ENCODE measurements at regions not wholly inside any gene's neighbourhood (a gene's known extent, or its start where the extent isn't known, plus 50 kb on each side); places are given as distances from the start of the nearest gene placed in this dataset.
"Not testable (repeated sequence)": the region's sequence is repeated elsewhere in the genome, so short reads cannot be mapped to it uniquely, and the experiment has no call there.

DNA sequence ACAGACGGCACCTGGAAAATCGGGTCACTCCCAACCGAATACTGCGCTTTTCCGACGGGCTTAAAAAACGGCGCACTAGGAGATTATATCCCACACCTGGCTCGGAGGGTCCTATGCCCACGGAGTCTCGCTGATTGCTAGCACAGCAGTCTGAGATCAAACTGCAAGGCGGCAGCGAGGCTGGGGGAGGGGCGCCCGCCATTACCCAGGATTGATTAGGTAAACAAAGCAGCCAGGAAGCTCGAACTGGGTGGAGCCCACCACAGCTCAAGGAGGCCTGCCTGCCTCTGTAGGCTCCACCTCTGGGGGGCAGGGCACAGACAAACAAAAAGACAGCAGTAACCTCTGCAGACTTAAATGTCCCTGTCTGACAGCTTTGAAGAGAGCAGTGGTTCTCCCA is 64.5 kb downstream of the SLC30A10 start:
- H3K79me2 ChIP-seq (ENCODE audit: insufficient read depth, low read length); H4K20me1 ChIP-seq (ENCODE audit: insufficient read depth, low read length); H3K9ac ChIP-seq (ENCODE audit: low read length); H3K36me3 ChIP-seq (ENCODE audit: insufficient read depth, low read length); H3K4me2 ChIP-seq (ENCODE audit: low read length); H3F3A ChIP-seq (ENCODE audit: insufficient read depth, low read length); H3K4me3 ChIP-seq (ENCODE audit: low read depth, low read length, poor library complexity, severe bottlenecking); H3K4me1 ChIP-seq (ENCODE audit: insufficient read depth, low read length, severe bottlenecking); H2AFZ ChIP-seq (ENCODE audit: low read length); H3K27me3 ChIP-seq (ENCODE audit: insufficient read depth, low read length); H3K27ac ChIP-seq (ENCODE audit: low read depth, low read length, poor library complexity, severe bottlenecking); H3K9me2 ChIP-seq (ENCODE audit: low read depth, low read length); H3K9me3 ChIP-seq (ENCODE audit: low read length): not testable (repeated sequence)

DNA sequence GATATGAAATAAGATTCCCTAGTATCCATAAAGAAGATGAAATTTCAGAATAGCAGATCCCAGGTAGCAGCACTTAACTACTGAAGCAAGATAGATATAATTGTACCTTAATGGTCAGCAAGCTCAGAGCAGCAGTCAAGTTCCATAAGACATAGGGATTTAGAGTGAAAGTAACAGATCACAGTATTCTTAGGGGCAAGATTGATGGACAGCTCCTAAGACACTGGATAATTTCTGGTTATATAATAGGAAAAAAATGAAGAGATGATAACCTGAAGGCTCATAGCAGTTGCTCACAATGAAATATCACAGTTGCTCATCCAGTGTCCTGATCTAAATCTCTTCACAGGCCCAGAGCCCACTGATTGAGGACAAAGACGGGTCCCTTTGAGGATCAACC is 66.0 kb downstream of the SLC30A10 start:
- Histone ChIP-seq H3K9me3 (ENCODE audit: low read length) (no peaks in the 10 kb centered on the region), H3K79me2 (ENCODE audit: insufficient read depth, low read length) (no peaks in the 10 kb centered on the region), H3K27me3 (ENCODE audit: insufficient read depth, low read length) (no peaks in the 10 kb centered on the region), H3K4me3 (ENCODE audit: low read depth, low read length, poor library complexity, severe bottlenecking) (no peak overlapping the region), H3K4me1 (ENCODE audit: insufficient read depth, low read length, severe bottlenecking) (no peaks in the 10 kb centered on the region), H3F3A (ENCODE audit: insufficient read depth, low read length) (no peaks in the 10 kb centered on the region), H2AFZ (ENCODE audit: low read length) (no peak overlapping the region), H3K36me3 (ENCODE audit: insufficient read depth, low read length) (no peaks in the 10 kb centered on the region), H4K20me1 (ENCODE audit: insufficient read depth, low read length) (no peaks in the 10 kb centered on the region), H3K4me2 (ENCODE audit: low read length) (no peak overlapping the region), H3K27ac (ENCODE audit: low read depth, low read length, poor library complexity, severe bottlenecking) (no peak overlapping the region), H3K9me2 (ENCODE audit: low read depth, low read length) (no peaks in the 10 kb centered on the region), H3K9ac (ENCODE audit: low read length) (no peak overlapping the region)
- TF ChIP-seq CTCF (IDR thresholded peaks at IDR 0.05; ENCODE audit: low read length) (no peak), EZH2 (IDR thresholded peaks at IDR 0.05; ENCODE audit: borderline replicate concordance, low read length) (no peak)

- H3K4me3 ChIP-seq (ENCODE audit: low read depth, low read length, poor library complexity, severe bottlenecking) = no peak overlapping the region
- H3K79me2 ChIP-seq (ENCODE audit: insufficient read depth, low read length) = no peaks in the 10 kb centered on the region
- no peak overlapping the region for H3K27ac ChIP-seq (ENCODE audit: low read depth, low read length, poor library complexity, severe bottlenecking)
- no peak overlapping the region for H3K4me2 ChIP-seq (ENCODE audit: low read length)
- H3K9me3 ChIP-seq (ENCODE audit: low read length) = no peaks in the 10 kb centered on the region
- H3K9me2 ChIP-seq (ENCODE audit: low read depth, low read length) = no peaks in the 10 kb centered on the region
- H3K4me1 ChIP-seq (ENCODE audit: insufficient read depth, low read length, severe bottlenecking) = no peaks in the 10 kb centered on the region
- H4K20me1 ChIP-seq (ENCODE audit: insufficient read depth, low read length) = no peaks in the 10 kb centered on the region
- no peaks in the 10 kb centered on the region for H3K36me3 ChIP-seq (ENCODE audit: insufficient read depth, low read length)
- H3F3A ChIP-seq (ENCODE audit: insufficient read depth, low read length) = no peaks in the 10 kb centered on the region
- TF ChIP-seq CTCF (IDR thresholded peaks at IDR 0.05; ENCODE audit: low read length) (no peak), EZH2 (IDR thresholded peaks at IDR 0.05; ENCODE audit: borderline replicate concordance, low read length) (no peak)
- H3K27me3 ChIP-seq (ENCODE audit: insufficient read depth, low read length) = no peaks in the 10 kb centered on the region
- no peak overlapping the region for H3K9ac ChIP-seq (ENCODE audit: low read length)
- no peak overlapping the region for H2AFZ ChIP-seq (ENCODE audit: low read length)
These were observed 69.4 kb downstream of the SLC30A10 start for GRCh38 chr1:219858980-219859379.

- no peaks in the 10 kb centered on the region for H3F3A ChIP-seq (ENCODE audit: insufficient read depth, low read length)
These were observed 81.0 kb downstream of the SLC30A10 start for GRCh38 chr1:219847215-219847855.

DNA sequence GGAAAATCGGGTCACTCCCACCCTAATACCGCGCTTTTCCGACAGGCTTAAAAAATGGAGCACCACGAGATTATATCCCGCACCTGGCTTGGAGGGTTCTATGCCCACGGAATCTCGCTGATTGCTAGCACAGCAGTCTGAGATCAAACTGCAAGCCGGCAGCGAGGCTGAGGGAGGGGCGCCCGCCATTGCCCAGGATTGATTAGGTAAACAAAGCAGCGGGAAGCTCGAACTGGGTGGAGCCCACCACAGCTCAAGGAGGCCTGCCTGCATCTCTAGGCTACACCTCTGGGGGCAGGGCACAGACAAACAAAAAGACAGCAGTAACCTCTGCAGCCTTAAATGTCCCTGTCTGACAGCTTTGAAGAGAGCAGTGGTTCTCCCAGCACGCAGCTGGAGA is 88.8 kb downstream of the SLC30A10 start:
- not testable (repeated sequence) for H3K9ac ChIP-seq (ENCODE audit: low read length); H3K27me3 ChIP-seq (ENCODE audit: insufficient read depth, low read length); H2AFZ ChIP-seq (ENCODE audit: low read length); H3K9me2 ChIP-seq (ENCODE audit: low read depth, low read length); H3F3A ChIP-seq (ENCODE audit: insufficient read depth, low read length); H3K4me3 ChIP-seq (ENCODE audit: low read depth, low read length, poor library complexity, severe bottlenecking); H3K27ac ChIP-seq (ENCODE audit: low read depth, low read length, poor library complexity, severe bottlenecking); H3K9me3 ChIP-seq (ENCODE audit: low read length); H3K4me1 ChIP-seq (ENCODE audit: insufficient read depth, low read length, severe bottlenecking); H3K79me2 ChIP-seq (ENCODE audit: insufficient read depth, low read length); H3K4me2 ChIP-seq (ENCODE audit: low read length); H3K36me3 ChIP-seq (ENCODE audit: insufficient read depth, low read length); H4K20me1 ChIP-seq (ENCODE audit: insufficient read depth, low read length)

More at GRCh38 chr1:219847215-219847855, 81.0 kb downstream of the SLC30A10 start:
- Histone ChIP-seq H3K4me1 (ENCODE audit: insufficient read depth, low read length, severe bottlenecking) (no peaks in the 10 kb centered on the region), H3K27me3 (ENCODE audit: insufficient read depth, low read length) (peaks cover 3% of the 10 kb centered on the region; the same call in 1 of the 2 replicates), H3K9me3 (ENCODE audit: low read length) (no peaks in the 10 kb centered on the region), H3K9ac (ENCODE audit: low read length) (no peak overlapping the region), H2AFZ (ENCODE audit: low read length) (no peak overlapping the region), H3K36me3 (ENCODE audit: insufficient read depth, low read length) (no peaks in the 10 kb centered on the region), H3K4me3 (ENCODE audit: low read depth, low read length, poor library complexity, severe bottlenecking) (no peak overlapping the region), H3K4me2 (ENCODE audit: low read length) (no peak overlapping the region), H3K9me2 (ENCODE audit: low read depth, low read length) (no peaks in the 10 kb centered on the region), H4K20me1 (ENCODE audit: insufficient read depth, low read length) (no peaks in the 10 kb centered on the region), H3K27ac (ENCODE audit: low read depth, low read length, poor library complexity, severe bottlenecking) (no peak overlapping the region), H3K79me2 (ENCODE audit: insufficient read depth, low read length) (no peaks in the 10 kb centered on the region)
- no peak for TF ChIP-seq CTCF (IDR thresholded peaks at IDR 0.05; ENCODE audit: low read length)
- no peak for TF ChIP-seq EZH2 (IDR thresholded peaks at IDR 0.05; ENCODE audit: borderline replicate concordance, low read length)

Data from OCI-LY1 (cell line).